ENCODE measurements at regions not wholly inside any gene's neighbourhood (a gene's known extent, or its start where the extent isn't known, plus 50 kb on each side); places are given as distances from the start of the nearest gene placed in this dataset.

- in situ Hi-C loops (cut with HindIII; ENCODE audit: extremely low pct_ligation_motif_present, low pct_unique_long_range_greater_than_20kb) (no loop called here), intact Hi-C loops (cut with micrococcal nuclease; ENCODE audit: unreplicated experiment) (no loop called here)
- ATAC-seq (no peak), DNase-seq (ENCODE audit: low spot score) (no peak), FAIRE-seq (no peak)
- 2% methylated on average over 7 of the region's 7 CpGs for WGBS (ENCODE audit: low lambda C conversion rate)
- no peak overlapping the region for H3K4me2 ChIP-seq (ENCODE audit: low read depth, low read length)
- no TSS peak for BruUV-seq (replicated peaks)
- H3K4me3 ChIP-seq (replicated peaks in 1 of 3; ENCODE audit: insufficient read depth in 1 of 3, low read depth in 2 of 3, low read length in 3 of 3): no peak overlapping the region
- H3K9me3 ChIP-seq (ENCODE audit: low read length): peaks cover 15% of the 10 kb centered on the region; the same call in 1 of the 2 replicates
- no peaks in the 10 kb centered on the region for H3K36me3 ChIP-seq (replicated peaks in 1 of 2; ENCODE audit: control insufficient read depth in 1 of 2, insufficient read depth in 2 of 2, low read length in 2 of 2)
- ChIA-PET POLR2A (no interaction called here), CTCF (ENCODE audit: low intra/inter-chr PET ratio, low total read pairs) (no interaction called here)
- no peaks in the 10 kb centered on the region for H3K27me3 ChIP-seq (ENCODE audit: control insufficient read depth in 1 of 2, insufficient read depth in 2 of 2, low read length in 2 of 2)
- no peaks in the 10 kb centered on the region for H3K4me1 ChIP-seq (ENCODE audit: insufficient read depth, low read length)
- H2AFZ ChIP-seq (ENCODE audit: low read length): no peak overlapping the region
- H3K79me2 ChIP-seq (ENCODE audit: insufficient read depth, low read length): no peaks in the 10 kb centered on the region
- H4K20me1 ChIP-seq (ENCODE audit: insufficient read depth, low read length): no peaks in the 10 kb centered on the region
- H3K27ac ChIP-seq (ENCODE audit: extremely low read length, insufficient read depth, low read length): no peak overlapping the region
- no peak overlapping the region for H3K9ac ChIP-seq (ENCODE audit: insufficient read depth, low read depth, low read length)
- no peak for TF ChIP-seq MAZ (IDR thresholded peaks at IDR 0.05; ENCODE audit: borderline replicate concordance, low read depth, low read length)
- no peak for TF ChIP-seq MAZ (CRISPR knock-in tag; IDR thresholded peaks at IDR 0.05; ENCODE audit: low read depth)
- TF ChIP-seq CHD4 (IDR thresholded peaks at IDR 0.05; ENCODE audit: borderline replicate concordance, low read length): no peak
- no peak for TF ChIP-seq ZNF280D (CRISPR knock-in tag; IDR thresholded peaks at IDR 0.05)
- TF ChIP-seq GABPB1 (CRISPR knock-in tag; IDR thresholded peaks at IDR 0.05): no peak
- TF ChIP-seq HNRNPL (IDR thresholded peaks at IDR 0.05; ENCODE audit: low read depth, low read length): no peak
- TF ChIP-seq, protein P1, sequence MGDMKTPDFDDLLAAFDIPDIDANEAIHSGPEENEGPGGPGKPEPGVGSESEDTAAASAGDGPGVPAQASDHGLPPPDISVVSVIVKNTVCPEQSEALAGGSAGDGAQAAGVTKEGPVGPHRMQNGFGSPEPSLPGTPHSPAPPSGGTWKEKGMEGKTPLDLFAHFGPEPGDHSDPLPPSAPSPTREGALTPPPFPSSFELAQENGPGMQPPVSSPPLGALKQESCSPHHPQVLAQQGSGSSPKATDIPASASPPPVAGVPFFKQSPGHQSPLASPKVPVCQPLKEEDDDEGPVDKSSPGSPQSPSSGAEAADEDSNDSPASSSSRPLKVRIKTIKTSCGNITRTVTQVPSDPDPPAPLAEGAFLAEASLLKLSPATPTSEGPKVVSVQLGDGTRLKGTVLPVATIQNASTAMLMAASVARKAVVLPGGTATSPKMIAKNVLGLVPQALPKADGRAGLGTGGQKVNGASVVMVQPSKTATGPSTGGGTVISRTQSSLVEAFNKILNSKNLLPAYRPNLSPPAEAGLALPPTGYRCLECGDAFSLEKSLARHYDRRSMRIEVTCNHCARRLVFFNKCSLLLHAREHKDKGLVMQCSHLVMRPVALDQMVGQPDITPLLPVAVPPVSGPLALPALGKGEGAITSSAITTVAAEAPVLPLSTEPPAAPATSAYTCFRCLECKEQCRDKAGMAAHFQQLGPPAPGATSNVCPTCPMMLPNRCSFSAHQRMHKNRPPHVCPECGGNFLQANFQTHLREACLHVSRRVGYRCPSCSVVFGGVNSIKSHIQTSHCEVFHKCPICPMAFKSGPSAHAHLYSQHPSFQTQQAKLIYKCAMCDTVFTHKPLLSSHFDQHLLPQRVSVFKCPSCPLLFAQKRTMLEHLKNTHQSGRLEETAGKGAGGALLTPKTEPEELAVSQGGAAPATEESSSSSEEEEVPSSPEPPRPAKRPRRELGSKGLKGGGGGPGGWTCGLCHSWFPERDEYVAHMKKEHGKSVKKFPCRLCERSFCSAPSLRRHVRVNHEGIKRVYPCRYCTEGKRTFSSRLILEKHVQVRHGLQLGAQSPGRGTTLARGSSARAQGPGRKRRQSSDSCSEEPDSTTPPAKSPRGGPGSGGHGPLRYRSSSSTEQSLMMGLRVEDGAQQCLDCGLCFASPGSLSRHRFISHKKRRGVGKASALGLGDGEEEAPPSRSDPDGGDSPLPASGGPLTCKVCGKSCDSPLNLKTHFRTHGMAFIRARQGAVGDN (CRISPR knock-in tag; IDR thresholded peaks at IDR 0.05): no peak
- TF ChIP-seq ZNF646 (CRISPR knock-in tag; IDR thresholded peaks at IDR 0.05): no peak
- no peak for TF ChIP-seq SYNCRIP (IDR thresholded peaks at IDR 0.05; ENCODE audit: insufficient read depth, low read depth, low read length)
- TF ChIP-seq ZNF709 (CRISPR knock-in tag; IDR thresholded peaks at IDR 0.05): no peak
Measured at GRCh38 chr14:98705871-98706300, 566.1 kb downstream of the BCL11B start.

Measured in HepG2 (cell line).